H9 (cell line): ENCODE measurements at regions not wholly inside any gene's neighbourhood (a gene's known extent, or its start where the extent isn't known, plus 50 kb on each side); places are given as distances from the start of the nearest gene placed in this dataset.

ENCODE experiments used
- DNase-seq: peaks from one replicate; pipeline ENCODE4 v3.0.0-alpha.2; 2017
- H2AFZ ChIP-seq: one replicate; pipeline ENCODE4 v1.6.1; 2013; ENCODE audit warnings: mild to moderate bottlenecking, low read length, control low read depth, moderate library complexity
- H2AK5ac ChIP-seq: 2 replicates; pipeline ENCODE4 v1.6.1; 2013; ENCODE audit warnings: low read length, control low read depth, mixed read lengths; ENCODE audit not compliant: insufficient read length
- H2BK120ac ChIP-seq: one replicate; pipeline ENCODE4 v1.6.1; 2013; ENCODE audit warnings: low read depth, mild to moderate bottlenecking, low read length, control low read depth, inconsistent platforms; ENCODE audit not compliant: poor library complexity, severe bottlenecking
- H2BK12ac ChIP-seq: 2 replicates; pipeline ENCODE4 v1.6.1; 2013; ENCODE audit warnings: low read length, control low read depth, mixed read lengths, low read depth; ENCODE audit not compliant: insufficient read length
- H2BK15ac ChIP-seq: 2 replicates; pipeline ENCODE4 v1.6.1; 2013; ENCODE audit warnings: low read depth, low read length, control low read depth
- H2BK20ac ChIP-seq: one replicate; pipeline ENCODE4 v1.6.1; 2013; ENCODE audit warnings: low read depth, mild to moderate bottlenecking, low read length, control low read depth, inconsistent platforms; ENCODE audit not compliant: poor library complexity, severe bottlenecking
- H2BK5ac ChIP-seq: 2 replicates; pipeline ENCODE4 v1.6.1; 2013; ENCODE audit warnings: low read length, control low read depth, mixed read lengths; ENCODE audit not compliant: insufficient read length
- H3K14ac ChIP-seq: 2 replicates; pipeline ENCODE4 v1.6.1; 2013; ENCODE audit warnings: low read length, control low read depth; ENCODE audit not compliant: insufficient read depth
- H3K18ac ChIP-seq: 2 replicates; pipeline ENCODE4 v1.6.1; 2013; ENCODE audit warnings: low read depth, mild to moderate bottlenecking, mixed read lengths, low read length, control low read depth; ENCODE audit not compliant: insufficient read length
- H3K23ac ChIP-seq: 2 replicates; pipeline ENCODE4 v1.6.1; 2013; ENCODE audit warnings: low read length, control low read depth, mixed read lengths, low read depth; ENCODE audit not compliant: insufficient read length
- H3K23me2 ChIP-seq: 2 replicates; pipeline ENCODE4 v1.6.1; 2013; ENCODE audit warnings: low read depth, mild to moderate bottlenecking, mixed read lengths, low read length, control low read depth; ENCODE audit not compliant: insufficient read length, poor library complexity, severe bottlenecking
- H3K27ac ChIP-seq: 2 replicates; pipeline ENCODE4 v1.5.1; 2013; ENCODE audit warnings: low read length, control low read depth, mixed read lengths, low read depth; ENCODE audit not compliant: insufficient read length
- H3K27me3 ChIP-seq: 2 replicates; pipeline ENCODE4 v1.6.1; 2013; ENCODE audit warnings: low read length, control low read depth, inconsistent platforms; ENCODE audit not compliant: insufficient read depth
- H3K4ac ChIP-seq: 2 replicates; pipeline ENCODE4 v1.6.1; 2013; ENCODE audit warnings: low read depth, mild to moderate bottlenecking, control low read depth, inconsistent platforms, low read length, moderate library complexity
- H3K4me1 ChIP-seq: 2 replicates; pipeline ENCODE4 v1.6.1; 2013; ENCODE audit warnings: low read length, control low read depth, inconsistent platforms; ENCODE audit not compliant: insufficient read depth
- H3K4me2 ChIP-seq: 2 replicates; pipeline ENCODE4 v1.6.1; 2013; ENCODE audit warnings: low read length, control low read depth, mixed read lengths; ENCODE audit not compliant: insufficient read length, insufficient read depth
- H3K56ac ChIP-seq: 2 replicates; pipeline ENCODE4 v1.6.1; 2013; ENCODE audit warnings: low read depth, mild to moderate bottlenecking, mixed read lengths, low read length, control low read depth; ENCODE audit not compliant: insufficient read length
- H3K79me1 ChIP-seq: 2 replicates; pipeline ENCODE4 v1.6.1; 2013; ENCODE audit warnings: low read depth, mild to moderate bottlenecking, moderate library complexity, low read length, control low read depth, inconsistent platforms; ENCODE audit not compliant: insufficient read depth, poor library complexity, severe bottlenecking
- H3K79me2 ChIP-seq: 2 replicates; pipeline ENCODE4 v1.6.1; 2013; ENCODE audit warnings: low read length, control low read depth, inconsistent platforms; ENCODE audit not compliant: insufficient read depth
- H3K9ac ChIP-seq: 2 replicates; pipeline ENCODE4 v1.6.1; 2013; ENCODE audit warnings: low read length, control low read depth, mixed read lengths; ENCODE audit not compliant: insufficient read length; ENCODE audit errors: extremely low read depth
- H3K9me3 ChIP-seq: one replicate; pipeline ENCODE4 v1.6.1; 2013; ENCODE audit warnings: low read depth, low read length, inconsistent platforms; ENCODE audit not compliant: control insufficient read depth
- H3T11ph ChIP-seq: one replicate; pipeline ENCODE4 v1.6.1; 2013; ENCODE audit warnings: mild to moderate bottlenecking, low read length, control low read depth, inconsistent platforms
- H4K20me1 ChIP-seq: one replicate; pipeline ENCODE4 v1.6.1; 2013; ENCODE audit not compliant: control insufficient read depth, insufficient read length, insufficient read depth
- H4K5ac ChIP-seq: 2 replicates; pipeline ENCODE4 v1.6.1; 2013; ENCODE audit warnings: low read depth, mild to moderate bottlenecking, mixed read lengths, low read length, control low read depth; ENCODE audit not compliant: insufficient read length
- H4K8ac ChIP-seq: replicated peaks from 2 replicates; pipeline ENCODE4 v1.6.1; 2013; ENCODE audit warnings: low read length, control low read depth, mixed read lengths, low read depth; ENCODE audit not compliant: insufficient read length
- H4K91ac ChIP-seq: 2 replicates; pipeline ENCODE4 v1.6.1; 2013; ENCODE audit warnings: low read depth, mild to moderate bottlenecking, moderate library complexity, mixed read lengths, low read length, control low read depth; ENCODE audit not compliant: insufficient read length
- H3K27ac Mint-ChIP-seq, 3 experiments: 2 replicates in 2 of 3; 3 replicates in 1 of 3; pipeline ENCODE4 v1.8.0; 2020 to 2021; ENCODE audit warnings: mixed read lengths in 3 of 3, mild to moderate bottlenecking in 1 of 3, moderate library complexity in 1 of 3
- H3K27me3 Mint-ChIP-seq: 2 replicates; pipeline ENCODE4 v1.8.0; 2021; ENCODE audit warnings: low read depth, mild to moderate bottlenecking, moderate library complexity, mixed read lengths
- H3K36me3 Mint-ChIP-seq, 3 experiments: 2 replicates in 2 of 3; 3 replicates in 1 of 3; pipeline ENCODE4 v1.8.0; 2020 to 2021; ENCODE audit warnings: low read depth in 3 of 3, mixed read lengths in 3 of 3; ENCODE audit not compliant: insufficient read depth in 1 of 3
- H3K4me1 Mint-ChIP-seq, 2 experiments: 2 replicates each; pipeline ENCODE4 v1.8.0; 2020; ENCODE audit warnings: mixed read lengths in 2 of 2
- H3K4me3 Mint-ChIP-seq, 2 experiments: 2 replicates in 1 of 2; 3 replicates in 1 of 2; pipeline ENCODE4 v1.8.0; 2020 to 2021; ENCODE audit warnings: mild to moderate bottlenecking in 2 of 2, mixed read lengths in 2 of 2, moderate library complexity in 1 of 2
- H3K9me3 Mint-ChIP-seq, 2 experiments: 2 replicates in 1 of 2; 3 replicates in 1 of 2; pipeline ENCODE4 v1.8.0; 2020; ENCODE audit warnings: mild to moderate bottlenecking in 2 of 2, mixed read lengths in 2 of 2, moderate library complexity in 1 of 2
- TF ChIP-seq, protein P1 (sequence below): fragments of 200-600 bp; sonication (generic); conservative IDR thresholded peaks from 3 replicates; pipeline ENCODE4 v1.8.0; 2021; ENCODE audit warnings: antibody characterized with exemption, mild to moderate bottlenecking

DNA sequence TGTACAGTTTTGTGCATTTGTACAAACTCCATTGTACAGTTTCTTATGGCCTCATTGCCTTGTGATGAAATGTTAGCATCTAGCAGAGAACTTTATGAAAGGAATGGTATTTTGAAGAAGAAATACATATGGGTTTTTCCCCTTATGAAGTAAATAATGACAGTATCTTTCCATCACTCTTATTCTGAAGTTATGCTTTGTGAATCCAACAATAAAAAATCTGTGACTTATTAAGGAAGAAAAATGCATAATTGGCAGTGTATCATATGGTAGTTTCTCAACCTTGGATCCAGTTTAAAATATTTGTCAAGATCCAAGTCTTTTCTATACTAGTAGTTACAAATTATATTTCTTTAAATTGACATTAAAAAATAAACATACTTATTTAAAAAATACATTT lies 859.1 kb upstream of the FLRT2 start:
- H4K91ac ChIP-seq, result no peak overlapping the region
- no peaks in the 10 kb centered on the region for H3K4me1 ChIP-seq
- no peak overlapping the region for H3K9ac ChIP-seq
- H3K23me2 ChIP-seq, result no peaks in the 10 kb centered on the region
- Mint-ChIP-seq H3K9me3 (no peaks in the 10 kb centered on the region), H3K27me3 (no peaks in the 10 kb centered on the region), H3K27ac (no peak overlapping the region), H3K36me3 (no peaks in the 10 kb centered on the region), H3K4me3 (no peak overlapping the region), H3K4me1 (no peaks in the 10 kb centered on the region)
- no peaks in the 10 kb centered on the region for H3K27me3 ChIP-seq
- no peak overlapping the region for H4K5ac ChIP-seq
- no peak overlapping the region for H3K27ac ChIP-seq
- H2BK15ac ChIP-seq, result no peak overlapping the region
- no peak overlapping the region for H3K4me2 ChIP-seq
- H3T11ph ChIP-seq, result no peak overlapping the region
- H2BK120ac ChIP-seq, result no peak overlapping the region
- H3K18ac ChIP-seq, result no peak overlapping the region
- no peaks in the 10 kb centered on the region for H3K79me1 ChIP-seq
- no peak overlapping the region for H3K23ac ChIP-seq
- H2BK5ac ChIP-seq, result no peak overlapping the region
- no peaks in the 10 kb centered on the region for H3K79me2 ChIP-seq
- TF ChIP-seq, protein P1, sequence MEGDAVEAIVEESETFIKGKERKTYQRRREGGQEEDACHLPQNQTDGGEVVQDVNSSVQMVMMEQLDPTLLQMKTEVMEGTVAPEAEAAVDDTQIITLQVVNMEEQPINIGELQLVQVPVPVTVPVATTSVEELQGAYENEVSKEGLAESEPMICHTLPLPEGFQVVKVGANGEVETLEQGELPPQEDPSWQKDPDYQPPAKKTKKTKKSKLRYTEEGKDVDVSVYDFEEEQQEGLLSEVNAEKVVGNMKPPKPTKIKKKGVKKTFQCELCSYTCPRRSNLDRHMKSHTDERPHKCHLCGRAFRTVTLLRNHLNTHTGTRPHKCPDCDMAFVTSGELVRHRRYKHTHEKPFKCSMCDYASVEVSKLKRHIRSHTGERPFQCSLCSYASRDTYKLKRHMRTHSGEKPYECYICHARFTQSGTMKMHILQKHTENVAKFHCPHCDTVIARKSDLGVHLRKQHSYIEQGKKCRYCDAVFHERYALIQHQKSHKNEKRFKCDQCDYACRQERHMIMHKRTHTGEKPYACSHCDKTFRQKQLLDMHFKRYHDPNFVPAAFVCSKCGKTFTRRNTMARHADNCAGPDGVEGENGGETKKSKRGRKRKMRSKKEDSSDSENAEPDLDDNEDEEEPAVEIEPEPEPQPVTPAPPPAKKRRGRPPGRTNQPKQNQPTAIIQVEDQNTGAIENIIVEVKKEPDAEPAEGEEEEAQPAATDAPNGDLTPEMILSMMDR, result no peak
- H3K4ac ChIP-seq, result no peak overlapping the region
- no peak overlapping the region for H2AK5ac ChIP-seq
- DNase-seq, result no peak
- H4K20me1 ChIP-seq, result no peaks in the 10 kb centered on the region
- H2BK20ac ChIP-seq, result no peak overlapping the region
- H2AFZ ChIP-seq, result no peak overlapping the region
- no peak overlapping the region for H2BK12ac ChIP-seq
- no peak overlapping the region for H4K8ac ChIP-seq
- H3K56ac ChIP-seq, result no peak overlapping the region
- no peak overlapping the region for H3K14ac ChIP-seq
- H3K9me3 ChIP-seq, result no peaks in the 10 kb centered on the region
